SK-N-MC (cell line): ENCODE measurements at regions not wholly inside any gene's neighbourhood (a gene's known extent, or its start where the extent isn't known, plus 50 kb on each side); places are given as distances from the start of the nearest gene placed in this dataset.

Experiments
- EZH2 ChIP-seq: fragments of 200-600 bp; sonication (generic); IDR thresholded peaks from one replicate; pipeline ENCODE4 v1.6.1; 2017; ENCODE audit warnings: antibody characterized with exemption
- POLR2AphosphoS5 ChIP-seq: IDR thresholded peaks from 2 replicates; pipeline ENCODE4 v1.6.1; 2012; ENCODE audit warnings: mild to moderate bottlenecking, low read depth, low read length, borderline replicate concordance

DNA sequence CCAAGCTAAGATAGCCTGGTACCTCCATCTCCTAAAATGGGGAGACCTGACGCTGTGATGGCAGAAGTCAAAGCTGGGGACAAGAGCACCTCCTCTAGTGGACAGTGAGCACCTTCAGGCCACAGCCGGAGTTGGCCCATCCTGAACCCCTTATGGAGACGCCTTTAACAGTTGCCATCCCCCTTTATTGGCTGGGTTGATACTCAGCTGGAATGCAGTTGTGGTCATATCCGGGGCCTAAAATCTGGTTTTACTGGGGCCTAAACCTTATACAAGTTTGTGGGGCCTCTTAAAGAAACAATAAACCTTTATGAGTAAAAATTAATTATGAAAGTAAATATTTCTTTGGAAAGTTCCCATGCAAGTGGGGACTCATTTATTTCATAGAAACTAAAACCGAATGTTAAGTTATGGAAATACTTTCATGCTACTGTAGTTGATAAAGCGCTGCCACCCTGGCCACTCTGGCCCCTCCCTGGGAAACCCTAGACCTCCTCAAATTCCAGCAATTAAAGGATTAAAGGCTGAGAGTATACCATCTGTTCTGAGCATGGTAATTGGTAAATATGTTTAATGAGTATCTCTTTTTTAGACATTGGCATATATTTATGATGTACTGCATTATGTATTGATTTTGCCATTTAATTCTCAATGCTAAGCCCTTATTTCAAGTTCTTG is 95.1 kb upstream of the SASH1 start:
- TF ChIP-seq EZH2 (no peak), POLR2AphosphoS5 (no peak)
